HFF-Myc (cell line): ENCODE measurements at regions not wholly inside any gene's neighbourhood (a gene's known extent, or its start where the extent isn't known, plus 50 kb on each side); places are given as distances from the start of the nearest gene placed in this dataset.

Experiments
- DNase-seq: peaks from one replicate; pipeline ENCODE4 v3.0.0-alpha.2; 2011; ENCODE audit warnings: low read depth; ENCODE audit errors: extremely low read depth
- H3K4me3 ChIP-seq: replicated peaks from 2 replicates; pipeline ENCODE4 v1.5.1; 2011; ENCODE audit warnings: low read depth, mild to moderate bottlenecking, control low read depth, low read length
- CTCF ChIP-seq: IDR thresholded peaks from 2 replicates; pipeline ENCODE4 v1.5.1; 2012; ENCODE audit warnings: mild to moderate bottlenecking, low read depth, low read length, control low read depth; ENCODE audit errors: missing control alignments

- no peak for DNase-seq
- TF ChIP-seq CTCF: no peak
- no peak overlapping the region for H3K4me3 ChIP-seq
Measured at GRCh38 chr6:166041277-166041676, 126.4 kb downstream of the TBXT start.

GRCh38 chr6:166040292-166040691 lies 127.4 kb downstream of the TBXT start:
- DNase-seq: no peak

GRCh38 chr6:166036316-166037095 lies 131.1 kb downstream of the TBXT start:
- TF ChIP-seq CTCF: no peak
- DNase-seq: no peak
- H3K4me3 ChIP-seq: no peak overlapping the region

More at GRCh38 chr6:166040292-166040691, 127.4 kb downstream of the TBXT start:
- H3K4me3 ChIP-seq: no peak overlapping the region
- TF ChIP-seq CTCF: no peak

GRCh38 chr6:166032366-166033200 lies 135.1 kb downstream of the TBXT start:
- DNase-seq: no peak
- TF ChIP-seq CTCF: no peak
- H3K4me3 ChIP-seq: no peak overlapping the region

GRCh38 chr6:166031275-166031674 lies 136.4 kb downstream of the TBXT start:
- H3K4me3 ChIP-seq: no peak overlapping the region
- no peak for DNase-seq
- TF ChIP-seq CTCF: no peak

GRCh38 chr6:166029506-166029905 lies 138.1 kb downstream of the TBXT start:
- DNase-seq: no peak
- TF ChIP-seq CTCF: no peak
- H3K4me3 ChIP-seq: no peak overlapping the region
